ENCODE measurements at regions not wholly inside any gene's neighbourhood (a gene's known extent, or its start where the extent isn't known, plus 50 kb on each side); places are given as distances from the start of the nearest gene placed in this dataset.

- H3K4me3 ChIP-seq (ENCODE audit: low read length), result no peak overlapping the region
- no peaks in the 10 kb centered on the region for H3K36me3 ChIP-seq (ENCODE audit: insufficient read depth, low read length)
- H3K9me3 ChIP-seq (ENCODE audit: insufficient read depth, low read depth, low read length), result no peaks in the 10 kb centered on the region; the same call in 1 of the 2 replicates
- WGBS, result 94% methylated on average over 9 of the region's 9 CpGs
- no peaks in the 10 kb centered on the region for H3K27me3 ChIP-seq (ENCODE audit: insufficient read depth, low read length)
- no peaks in the 10 kb centered on the region for H3K4me1 ChIP-seq (ENCODE audit: insufficient read depth, low read length)
- H3K9ac ChIP-seq (ENCODE audit: low read depth, low read length), result no peak overlapping the region
- no peak overlapping the region for H3K27ac ChIP-seq (ENCODE audit: low read depth, low read length)
Measured at GRCh38 chr1:218754477-218754876, 409.3 kb downstream of the TGFB2 start.

- H3K4me1 ChIP-seq (ENCODE audit: insufficient read depth, low read length), result no peaks in the 10 kb centered on the region
- no peaks in the 10 kb centered on the region for H3K27me3 ChIP-seq (ENCODE audit: insufficient read depth, low read length)
- H3K9ac ChIP-seq (ENCODE audit: low read depth, low read length), result no peak overlapping the region
- no peaks in the 10 kb centered on the region for H3K36me3 ChIP-seq (ENCODE audit: insufficient read depth, low read length)
- H3K9me3 ChIP-seq (ENCODE audit: insufficient read depth, low read depth, low read length), result no peaks in the 10 kb centered on the region; the same call in 1 of the 2 replicates
- 100% methylated on average over 2 of the region's 3 CpGs for WGBS
- no peak overlapping the region for H3K27ac ChIP-seq (ENCODE audit: low read depth, low read length)
- no peak overlapping the region for H3K4me3 ChIP-seq (ENCODE audit: low read length)
Measured at GRCh38 chr1:218755128-218755527, 410.0 kb downstream of the TGFB2 start.

GRCh38 chr1:218759795-218760194, 413.9 kb upstream of the LYPLAL1 start:
- WGBS, result 95% methylated on average over 3 of the region's 3 CpGs
- H3K4me1 ChIP-seq (ENCODE audit: insufficient read depth, low read length), result no peaks in the 10 kb centered on the region
- H3K9me3 ChIP-seq (ENCODE audit: insufficient read depth, low read depth, low read length), result no peaks in the 10 kb centered on the region

GRCh38 chr1:218760601-218761570, 412.8 kb upstream of the LYPLAL1 start:
- Histone ChIP-seq H3K9ac (ENCODE audit: low read depth, low read length) (no peak overlapping the region), H3K36me3 (ENCODE audit: insufficient read depth, low read length) (no peaks in the 10 kb centered on the region), H3K27me3 (ENCODE audit: insufficient read depth, low read length) (no peaks in the 10 kb centered on the region), H3K4me3 (ENCODE audit: low read length) (no peak overlapping the region), H3K4me1 (ENCODE audit: insufficient read depth, low read length) (no peaks in the 10 kb centered on the region), H3K27ac (ENCODE audit: low read depth, low read length) (no peak overlapping the region), H3K9me3 (ENCODE audit: insufficient read depth, low read depth, low read length) (no peaks in the 10 kb centered on the region)
- WGBS, result 96% methylated on average over 2 of the region's 3 CpGs

More at GRCh38 chr1:218759795-218760194, 413.9 kb upstream of the LYPLAL1 start:
- Histone ChIP-seq H3K4me3 (ENCODE audit: low read length) (no peak overlapping the region), H3K36me3 (ENCODE audit: insufficient read depth, low read length) (no peaks in the 10 kb centered on the region), H3K9ac (ENCODE audit: low read depth, low read length) (no peak overlapping the region), H3K27ac (ENCODE audit: low read depth, low read length) (no peak overlapping the region), H3K27me3 (ENCODE audit: insufficient read depth, low read length) (no peaks in the 10 kb centered on the region)

- H3K4me1 ChIP-seq (ENCODE audit: insufficient read depth, low read length), result no peaks in the 10 kb centered on the region
- no peaks in the 10 kb centered on the region for H3K9me3 ChIP-seq (ENCODE audit: insufficient read depth, low read depth, low read length)
- H3K9ac ChIP-seq (ENCODE audit: low read depth, low read length), result no peak overlapping the region
- H3K4me3 ChIP-seq (ENCODE audit: low read length), result no peak overlapping the region
- no peak overlapping the region for H3K27ac ChIP-seq (ENCODE audit: low read depth, low read length)
- 90% methylated on average over 2 of the region's 2 CpGs for WGBS
- H3K36me3 ChIP-seq (ENCODE audit: insufficient read depth, low read length), result no peaks in the 10 kb centered on the region
- no peaks in the 10 kb centered on the region for H3K27me3 ChIP-seq (ENCODE audit: insufficient read depth, low read length)
Measured at GRCh38 chr1:218763538-218763937, 410.1 kb upstream of the LYPLAL1 start.

- H3K36me3 ChIP-seq (ENCODE audit: insufficient read depth, low read length), result no peaks in the 10 kb centered on the region
- WGBS, result 93% methylated on average over 5 of the region's 5 CpGs
- H3K9me3 ChIP-seq (ENCODE audit: insufficient read depth, low read depth, low read length), result no peaks in the 10 kb centered on the region
- H3K27ac ChIP-seq (ENCODE audit: low read depth, low read length), result no peak overlapping the region
- H3K4me1 ChIP-seq (ENCODE audit: insufficient read depth, low read length), result no peaks in the 10 kb centered on the region
- H3K4me3 ChIP-seq (ENCODE audit: low read length), result no peak overlapping the region
- H3K9ac ChIP-seq (ENCODE audit: low read depth, low read length), result no peak overlapping the region
- no peaks in the 10 kb centered on the region for H3K27me3 ChIP-seq (ENCODE audit: insufficient read depth, low read length)
Measured at GRCh38 chr1:218765753-218766152, 407.9 kb upstream of the LYPLAL1 start.

GRCh38 chr1:218771931-218772330, 401.7 kb upstream of the LYPLAL1 start:
- 96% methylated on average over 3 of the region's 3 CpGs for WGBS
- H3K4me3 ChIP-seq (ENCODE audit: low read length), result no peak overlapping the region
- no peaks in the 10 kb centered on the region for H3K9me3 ChIP-seq (ENCODE audit: insufficient read depth, low read depth, low read length)
- no peaks in the 10 kb centered on the region for H3K4me1 ChIP-seq (ENCODE audit: insufficient read depth, low read length)
- no peaks in the 10 kb centered on the region for H3K27me3 ChIP-seq (ENCODE audit: insufficient read depth, low read length)
- H3K9ac ChIP-seq (ENCODE audit: low read depth, low read length), result no peak overlapping the region
- H3K27ac ChIP-seq (ENCODE audit: low read depth, low read length), result no peak overlapping the region
- H3K36me3 ChIP-seq (ENCODE audit: insufficient read depth, low read length), result no peaks in the 10 kb centered on the region

- Histone ChIP-seq H3K27ac (ENCODE audit: low read depth, low read length) (no peak overlapping the region), H3K27me3 (ENCODE audit: insufficient read depth, low read length) (no peaks in the 10 kb centered on the region), H3K4me1 (ENCODE audit: insufficient read depth, low read length) (no peaks in the 10 kb centered on the region), H3K9ac (ENCODE audit: low read depth, low read length) (no peak overlapping the region), H3K4me3 (ENCODE audit: low read length) (no peak overlapping the region), H3K9me3 (ENCODE audit: insufficient read depth, low read depth, low read length) (no peaks in the 10 kb centered on the region), H3K36me3 (ENCODE audit: insufficient read depth, low read length) (no peaks in the 10 kb centered on the region)
- 88% methylated on average over 5 of the region's 6 CpGs for WGBS
Measured at GRCh38 chr1:218772575-218772974, 401.1 kb upstream of the LYPLAL1 start.

- 100% methylated on average over 2 of the region's 4 CpGs for WGBS
- Histone ChIP-seq H3K9me3 (ENCODE audit: insufficient read depth, low read depth, low read length) (no peaks in the 10 kb centered on the region), H3K27ac (ENCODE audit: low read depth, low read length) (no peak overlapping the region), H3K4me1 (ENCODE audit: insufficient read depth, low read length) (no peaks in the 10 kb centered on the region), H3K27me3 (ENCODE audit: insufficient read depth, low read length) (no peaks in the 10 kb centered on the region), H3K4me3 (ENCODE audit: low read length) (no peak overlapping the region), H3K36me3 (ENCODE audit: insufficient read depth, low read length) (no peaks in the 10 kb centered on the region), H3K9ac (ENCODE audit: low read depth, low read length) (no peak overlapping the region)
Measured at GRCh38 chr1:218775501-218776021, 398.1 kb upstream of the LYPLAL1 start.

- no peak overlapping the region for H3K9ac ChIP-seq (ENCODE audit: low read depth, low read length)
- no peaks in the 10 kb centered on the region; the same call in 1 of the 2 replicates for H3K4me1 ChIP-seq (ENCODE audit: insufficient read depth, low read length)
- H3K9me3 ChIP-seq (ENCODE audit: insufficient read depth, low read depth, low read length), result no peaks in the 10 kb centered on the region
- no peaks in the 10 kb centered on the region for H3K36me3 ChIP-seq (ENCODE audit: insufficient read depth, low read length)
- H3K4me3 ChIP-seq (ENCODE audit: low read length), result no peak overlapping the region
- no peak overlapping the region for H3K27ac ChIP-seq (ENCODE audit: low read depth, low read length)
- no peaks in the 10 kb centered on the region for H3K27me3 ChIP-seq (ENCODE audit: insufficient read depth, low read length)
- WGBS, result 88% methylated on average over 3 of the region's 4 CpGs
Measured at GRCh38 chr1:218778257-218779126, 395.2 kb upstream of the LYPLAL1 start.

Data from HUES64 (cell line).